ENCODE measurements at regions not wholly inside any gene's neighbourhood (a gene's known extent, or its start where the extent isn't known, plus 50 kb on each side); places are given as distances from the start of the nearest gene placed in this dataset.
"Not testable (repeated sequence)": the region's sequence is repeated elsewhere in the genome, so short reads cannot be mapped to it uniquely, and the experiment has no call there.

GRCh38 chr15:20622117-20622516 is 80.5 kb upstream of the GOLGA6L6 start:
- not testable (repeated sequence) for DNase-seq

- not testable (repeated sequence) for DNase-seq
These were observed 72.9 kb upstream of the GOLGA6L6 start for GRCh38 chr15:20614549-20614948.

- DNase-seq, result not testable (repeated sequence)
These were observed 71.2 kb upstream of the GOLGA6L6 start for GRCh38 chr15:20612796-20613195.

DNA sequence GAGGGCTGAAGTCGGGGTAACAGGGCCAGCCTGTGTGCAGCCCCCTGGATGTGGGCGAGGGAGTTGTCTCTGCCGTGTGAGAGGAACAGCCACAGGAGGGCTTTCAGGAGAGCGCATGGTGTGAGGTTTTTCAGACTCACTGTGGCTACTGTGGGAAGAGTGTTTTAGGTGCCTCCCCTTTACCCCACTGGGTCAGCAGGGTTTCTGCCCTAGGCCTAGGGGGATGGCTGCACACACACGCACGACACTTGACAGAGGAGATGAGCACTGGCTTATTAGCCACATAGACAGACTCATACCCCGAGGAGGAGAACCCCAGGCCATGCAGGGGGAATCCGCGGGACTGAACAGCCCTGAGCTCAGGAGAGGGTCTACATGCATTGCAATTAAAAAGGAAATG is 70.8 kb upstream of the GOLGA6L6 start:
- DNase-seq, result not testable (repeated sequence)

GRCh38 chr15:20611667-20612290 is 70.2 kb upstream of the GOLGA6L6 start:
- not testable (repeated sequence) for DNase-seq

- not testable (repeated sequence) for DNase-seq
These were observed 66.6 kb upstream of the GOLGA6L6 start for GRCh38 chr15:20608179-20608578.

- DNase-seq, result not testable (repeated sequence)
These were observed 55.6 kb upstream of the GOLGA6L6 start for GRCh38 chr15:20597245-20597644.

- DNase-seq, result not testable (repeated sequence)
These were observed 52.6 kb upstream of the GOLGA6L6 start for GRCh38 chr15:20594219-20594618.

DNA sequence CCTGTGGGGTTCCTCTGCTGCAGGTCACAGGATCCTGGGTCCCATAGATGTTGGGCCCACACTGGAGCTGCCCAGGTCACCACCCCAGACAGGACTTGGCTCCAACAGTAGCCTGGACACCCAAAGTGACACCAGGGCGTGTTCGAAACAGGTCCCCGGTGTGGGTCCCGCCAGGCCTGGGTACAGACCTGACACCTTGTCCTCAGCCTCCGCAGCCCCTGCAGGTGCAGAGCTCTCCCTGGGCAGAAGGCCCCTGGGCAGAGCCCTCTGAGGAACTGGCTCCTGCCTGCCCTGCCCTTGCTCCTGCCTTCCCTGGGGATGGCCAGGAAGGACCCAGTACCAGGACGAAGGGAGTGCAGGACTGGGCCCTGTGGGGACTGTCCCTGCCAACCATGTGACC is 50.3 kb upstream of the GOLGA6L6 start:
- DNase-seq, result not testable (repeated sequence)

Measured in hematopoietic multipotent progenitor cell treated with erythropoietin and hydrocortisone succinate and interleukin-3 and kit ligand, for 8 days (in vitro differentiated cells).